SK-N-SH treated with all-trans-retinoic acid at 6 μM for 48 hours (cell line): ENCODE measurements at regions not wholly inside any gene's neighbourhood (a gene's known extent, or its start where the extent isn't known, plus 50 kb on each side); places are given as distances from the start of the nearest gene placed in this dataset.

Experiments used
- ATAC-seq: fragments of 200-7000 bp; cut with Tn5 transposase; 3 replicates; pipeline ENCODE4 v1.9.1; 2020; ENCODE audit warnings: mild to moderate bottlenecking, moderate library complexity
- ARNTL ChIP-seq: fragments of 450-650 bp; formaldehyde crosslinking; IDR thresholded peaks from 2 replicates; pipeline ENCODE4 v1.5.0; 2020; ENCODE audit warnings: low read depth, mild to moderate bottlenecking, moderate library complexity, borderline replicate concordance
- BACH2 ChIP-seq: fragments of 250-450 bp; sonication (Bioruptor Pico); IDR thresholded peaks from 2 replicates; pipeline ENCODE4 v1.9.0; 2021; ENCODE audit warnings: mild to moderate bottlenecking, borderline replicate concordance
- CREB5 ChIP-seq: fragments of 250-450 bp; sonication (Bioruptor Pico); IDR thresholded peaks from 2 replicates; pipeline ENCODE4 v1.5.1; 2020; ENCODE audit warnings: low read depth, mild to moderate bottlenecking, moderate library complexity
- CSDC2 ChIP-seq: fragments of 250-450 bp; sonication (Bioruptor Pico); IDR thresholded peaks from 2 replicates; pipeline ENCODE4 v1.5.0; 2020; ENCODE audit warnings: mild to moderate bottlenecking, moderate library complexity
- CSRNP3 ChIP-seq: fragments of 250-450 bp; sonication (Bioruptor Pico); IDR thresholded peaks from 2 replicates; pipeline ENCODE4 v1.5.1; 2021; ENCODE audit warnings: mild to moderate bottlenecking, moderate library complexity
- ESRRG ChIP-seq: fragments of 250-450 bp; sonication (Bioruptor Pico); IDR thresholded peaks from 2 replicates; pipeline ENCODE4 v1.6.1; 2021; ENCODE audit warnings: mild to moderate bottlenecking
- GLIS3 ChIP-seq: fragments of 250-450 bp; sonication (Bioruptor Pico); IDR thresholded peaks from 2 replicates; pipeline ENCODE4 v1.5.0; 2020; ENCODE audit warnings: mild to moderate bottlenecking, moderate library complexity
- ISL1 ChIP-seq: fragments of 250-450 bp; sonication (Bioruptor Pico); IDR thresholded peaks from 2 replicates; pipeline ENCODE4 v2.1.2; 2022; ENCODE audit warnings: mild to moderate bottlenecking, moderate library complexity
- OSR1 ChIP-seq: fragments of 250-450 bp; sonication (Bioruptor Pico); IDR thresholded peaks from 2 replicates; pipeline ENCODE4 v1.8.0; 2022; ENCODE audit warnings: moderate library complexity, mild to moderate bottlenecking, inconsistent platforms
- PATZ1 ChIP-seq: fragments of 250-450 bp; sonication (Bioruptor Pico); IDR thresholded peaks from 2 replicates; pipeline ENCODE4 v1.8.0; 2020; ENCODE audit warnings: mild to moderate bottlenecking, moderate library complexity, borderline replicate concordance
- POU6F1 ChIP-seq: fragments of 250-450 bp; sonication (Bioruptor Pico); IDR thresholded peaks from 2 replicates; pipeline ENCODE4 v1.8.0; 2021; ENCODE audit warnings: low read depth, mild to moderate bottlenecking, moderate library complexity, borderline replicate concordance
- PPARA ChIP-seq: fragments of 250-450 bp; sonication (Bioruptor Pico); IDR thresholded peaks from 2 replicates; pipeline ENCODE4 v1.5.0; 2020; ENCODE audit warnings: mild to moderate bottlenecking, borderline replicate concordance
- RARB ChIP-seq: fragments of 250-450 bp; sonication (Bioruptor Pico); IDR thresholded peaks from 2 replicates; pipeline ENCODE4 v1.8.0; 2021; ENCODE audit warnings: mild to moderate bottlenecking, moderate library complexity
- SNAI2 ChIP-seq: fragments of 250-450 bp; sonication (Bioruptor Pico); IDR thresholded peaks from 2 replicates; pipeline ENCODE4 v1.5.0; 2020; ENCODE audit warnings: mild to moderate bottlenecking, moderate library complexity
- TCF4 ChIP-seq: fragments of 250-450 bp; sonication (Bioruptor Pico); IDR thresholded peaks from 2 replicates; pipeline ENCODE4 v1.8.0; 2021; ENCODE audit warnings: mild to moderate bottlenecking, moderate library complexity, borderline replicate concordance
- TOX ChIP-seq: fragments of 250-450 bp; sonication (Bioruptor Pico); IDR thresholded peaks from 2 replicates; pipeline ENCODE4 v1.8.0; 2021; ENCODE audit warnings: mild to moderate bottlenecking, moderate library complexity, borderline replicate concordance
- ZFP3 ChIP-seq: fragments of 250-450 bp; sonication (Bioruptor Pico); IDR thresholded peaks from 2 replicates; pipeline ENCODE4 v1.5.0; 2020; ENCODE audit warnings: mild to moderate bottlenecking, moderate library complexity
- ZFP30 ChIP-seq: fragments of 450-650 bp; formaldehyde crosslinking; IDR thresholded peaks from 2 replicates; pipeline ENCODE4 v1.5.0; 2022; ENCODE audit warnings: mild to moderate bottlenecking, moderate library complexity
- ZNF565 ChIP-seq: fragments of 450-650 bp; formaldehyde crosslinking; conservative IDR thresholded peaks from 2 replicates; pipeline ENCODE4 v1.5.0; 2020; ENCODE audit warnings: low read depth, mild to moderate bottlenecking, moderate library complexity
- ZNF70 ChIP-seq: fragments of 450-650 bp; formaldehyde crosslinking; IDR thresholded peaks from 2 replicates; pipeline ENCODE4 v1.5.0; 2020; ENCODE audit warnings: mild to moderate bottlenecking, moderate library complexity
- ZNF8 ChIP-seq: fragments of 450-650 bp; formaldehyde crosslinking; IDR thresholded peaks from 2 replicates; pipeline ENCODE4 v1.5.0; 2020; ENCODE audit warnings: mild to moderate bottlenecking, moderate library complexity

GRCh38 chr18:67380867-67381266, 135.7 kb downstream of the DSEL start (continued):
- no peak for TF ChIP-seq CREB5

GRCh38 chr18:67379981-67380380, 136.5 kb downstream of the DSEL start:
- TF ChIP-seq ESRRG (CRISPR knock-in tag), result no peak
- TF ChIP-seq TOX (CRISPR knock-in tag), result no peak
- no peak for TF ChIP-seq PPARA
- no peak for TF ChIP-seq POU6F1 (CRISPR knock-in tag)
- no peak for TF ChIP-seq PATZ1 (CRISPR knock-in tag)
- TF ChIP-seq GLIS3 (CRISPR knock-in tag), result no peak
- no peak for TF ChIP-seq BACH2 (CRISPR knock-in tag)
- no peak for TF ChIP-seq SNAI2 (CRISPR knock-in tag)
- TF ChIP-seq ZFP3, result no peak
- TF ChIP-seq OSR1 (CRISPR knock-in tag), result no peak
- TF ChIP-seq CREB5, result no peak
- no peak for TF ChIP-seq ZNF8 (CRISPR knock-in tag)
- no peak for TF ChIP-seq ARNTL (CRISPR knock-in tag)
- no peak for TF ChIP-seq ZNF70 (CRISPR knock-in tag)
- no peak for TF ChIP-seq CSRNP3 (CRISPR knock-in tag)
- no peak for TF ChIP-seq ZNF565 (CRISPR knock-in tag)
- no peak for TF ChIP-seq ZFP30 (CRISPR knock-in tag)
- ATAC-seq, result no peak

GRCh38 chr18:67376372-67376771, 140.1 kb downstream of the DSEL start:
- TF ChIP-seq CREB5 (no peak), POU6F1 (CRISPR knock-in tag) (no peak), TCF4 (CRISPR knock-in tag) (no peak), GLIS3 (CRISPR knock-in tag) (no peak), PPARA (no peak), CSRNP3 (CRISPR knock-in tag) (no peak), ZNF8 (CRISPR knock-in tag) (no peak), RARB (CRISPR knock-in tag) (no peak), ISL1 (no peak), CSDC2 (CRISPR knock-in tag) (no peak), ARNTL (CRISPR knock-in tag) (no peak), ZFP3 (no peak)
- ATAC-seq, result no peak
